ENCODE measurements at regions not wholly inside any gene's neighbourhood (a gene's known extent, or its start where the extent isn't known, plus 50 kb on each side); places are given as distances from the start of the nearest gene placed in this dataset.

- POLR2A ChIA-PET, result no interaction called here
- Histone ChIP-seq H3K4me1 (ENCODE audit: control insufficient read depth in 1 of 2, insufficient read depth in 2 of 2, low read depth in 1 of 2, low read length in 1 of 2) (no peaks in the 10 kb centered on the region; a peak in 1 of 4 replicates), H3K4me3 (ENCODE audit: low read depth in 2 of 2, low read length in 1 of 2) (no peak overlapping the region), H3K4me2 (no peak overlapping the region), H3F3A (replicated peaks; ENCODE audit: insufficient read depth) (no peaks in the 10 kb centered on the region), H3K36me3 (replicated peaks in 1 of 2; ENCODE audit: control insufficient read depth in 1 of 2, insufficient read depth in 2 of 2, low read length in 1 of 2) (no peaks in the 10 kb centered on the region), H3K9ac (no peak overlapping the region), H3K27me3 (ENCODE audit: insufficient read depth) (no peaks in the 10 kb centered on the region), H3K9me2 (no peaks in the 10 kb centered on the region), H4K20me1 (ENCODE audit: insufficient read depth) (no peaks in the 10 kb centered on the region), H3K27ac (ENCODE audit: low read depth in 2 of 2, low read length in 1 of 2) (no peak overlapping the region), H3K79me2 (ENCODE audit: insufficient read depth) (no peaks in the 10 kb centered on the region), H2AFZ (ENCODE audit: low read depth) (no peak overlapping the region), H3K9me3 (no peaks in the 10 kb centered on the region)
- no peak for DNase-seq
- 14% methylated on average over 12 of the region's 12 CpGs for WGBS (ENCODE audit: low lambda C conversion rate)
- TF ChIP-seq ZBTB33 (IDR thresholded peaks at IDR 0.05; ENCODE audit: borderline replicate concordance, low read depth) (no peak), GABPA (IDR thresholded peaks at IDR 0.05; ENCODE audit: low read depth) (no peak), YY1 (IDR thresholded peaks at IDR 0.05; ENCODE audit: low read depth) (no peak), MAX (IDR thresholded peaks at IDR 0.05; ENCODE audit: low read depth) (no peak), TAF1 (IDR thresholded peaks at IDR 0.05; ENCODE audit: borderline replicate concordance, low read depth, low read length) (no peak), JUND (IDR thresholded peaks at IDR 0.05) (no peak), FOXJ3 (CRISPR knock-in tag; IDR thresholded peaks at IDR 0.05) (no peak), MXI1 (IDR thresholded peaks at IDR 0.05; ENCODE audit: low read depth, low read length) (no peak), RFX5 (IDR thresholded peaks at IDR 0.05; ENCODE audit: low read length) (no peak), REST (IDR thresholded peaks at IDR 0.05; ENCODE audit: low read depth, low read length) (no peak), RAD21 (IDR thresholded peaks at IDR 0.05; ENCODE audit: low read length) (no peak), FOXM1 (IDR thresholded peaks at IDR 0.05; ENCODE audit: low read depth) (no peak), FOSL2 (IDR thresholded peaks at IDR 0.05; ENCODE audit: borderline replicate concordance, low read depth) (no peak)
- TF ChIP-seq, protein P1, sequence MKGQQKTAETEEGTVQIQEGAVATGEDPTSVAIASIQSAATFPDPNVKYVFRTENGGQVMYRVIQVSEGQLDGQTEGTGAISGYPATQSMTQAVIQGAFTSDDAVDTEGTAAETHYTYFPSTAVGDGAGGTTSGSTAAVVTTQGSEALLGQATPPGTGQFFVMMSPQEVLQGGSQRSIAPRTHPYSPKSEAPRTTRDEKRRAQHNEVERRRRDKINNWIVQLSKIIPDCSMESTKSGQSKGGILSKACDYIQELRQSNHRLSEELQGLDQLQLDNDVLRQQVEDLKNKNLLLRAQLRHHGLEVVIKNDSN (IDR thresholded peaks at IDR 0.05; ENCODE audit: borderline replicate concordance, low read depth), result no peak
- TF ChIP-seq, protein P2, sequence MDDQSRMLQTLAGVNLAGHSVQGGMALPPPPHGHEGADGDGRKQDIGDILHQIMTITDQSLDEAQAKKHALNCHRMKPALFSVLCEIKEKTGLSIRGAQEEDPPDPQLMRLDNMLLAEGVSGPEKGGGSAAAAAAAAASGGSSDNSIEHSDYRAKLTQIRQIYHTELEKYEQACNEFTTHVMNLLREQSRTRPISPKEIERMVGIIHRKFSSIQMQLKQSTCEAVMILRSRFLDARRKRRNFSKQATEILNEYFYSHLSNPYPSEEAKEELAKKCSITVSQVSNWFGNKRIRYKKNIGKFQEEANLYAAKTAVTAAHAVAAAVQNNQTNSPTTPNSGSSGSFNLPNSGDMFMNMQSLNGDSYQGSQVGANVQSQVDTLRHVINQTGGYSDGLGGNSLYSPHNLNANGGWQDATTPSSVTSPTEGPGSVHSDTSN (IDR thresholded peaks at IDR 0.05), result no peak
- CTCF ChIA-PET, result no interaction called here
These were observed 201.3 kb downstream of the TEX29 start for GRCh38 chr13:111521691-111522229.

Data from SK-N-SH (cell line).